GM23338 (cell line): ENCODE measurements at regions not wholly inside any gene's neighbourhood (a gene's known extent, or its start where the extent isn't known, plus 50 kb on each side); places are given as distances from the start of the nearest gene placed in this dataset.

Source experiments
- ATAC-seq: fragments of 200-7000 bp; cut with Tn5 transposase; 3 replicates; pipeline ENCODE4 v1.9.1; 2020
- DNase-seq: peaks from one replicate; pipeline ENCODE4 v3.0.0-alpha.2; 2015; ENCODE audit warnings: low spot score
- H2AFZ ChIP-seq: fragments of 200-600 bp; sonication (generic); 2 replicates; pipeline ENCODE4 v1.8.0; 2016; ENCODE audit warnings: antibody characterized with exemption, mild to moderate bottlenecking, moderate library complexity
- H3F3A ChIP-seq: fragments of 200-600 bp; sonication (generic); replicated peaks from 2 replicates; pipeline ENCODE4 v1.8.0; 2017; ENCODE audit warnings: antibody characterized with exemption, mixed run types, low read depth
- H3K27ac ChIP-seq: fragments of 200-600 bp; sonication (generic); 2 replicates; pipeline ENCODE4 v1.6.1; 2016; ENCODE audit warnings: low read depth
- H3K27me3 ChIP-seq: fragments of 200-600 bp; sonication (generic); 2 replicates; pipeline ENCODE4 v1.8.0; 2016; ENCODE audit warnings: mild to moderate bottlenecking, mixed run types, moderate library complexity; ENCODE audit not compliant: insufficient read depth
- H3K36me3 ChIP-seq: fragments of 200-600 bp; sonication (generic); 2 replicates; pipeline ENCODE4 v1.8.0; 2016; ENCODE audit warnings: mild to moderate bottlenecking; ENCODE audit not compliant: insufficient read depth
- H3K4me1 ChIP-seq: fragments of 200-600 bp; sonication (generic); 2 replicates; pipeline ENCODE4 v1.8.0; 2016; ENCODE audit warnings: mild to moderate bottlenecking, moderate library complexity; ENCODE audit not compliant: insufficient read depth
- H3K4me2 ChIP-seq: fragments of 200-600 bp; sonication (generic); 2 replicates; pipeline ENCODE4 v1.7.1; 2017; ENCODE audit warnings: mixed run types
- H3K4me3 ChIP-seq: fragments of 200-600 bp; sonication (generic); 2 replicates; pipeline ENCODE4 v1.6.1; 2016; ENCODE audit warnings: mixed run types
- H3K79me2 ChIP-seq: fragments of 200-600 bp; sonication (generic); replicated peaks from 2 replicates; pipeline ENCODE4 v1.8.0; 2017; ENCODE audit warnings: mild to moderate bottlenecking; ENCODE audit not compliant: insufficient read depth
- H3K9me2 ChIP-seq: fragments of 200-600 bp; sonication (generic); 2 replicates; pipeline ENCODE4 v1.8.0; 2017; ENCODE audit not compliant: insufficient read depth
- H4K20me1 ChIP-seq: fragments of 200-600 bp; sonication (generic); replicated peaks from 2 replicates; pipeline ENCODE4 v1.8.0; 2017; ENCODE audit warnings: mild to moderate bottlenecking; ENCODE audit not compliant: insufficient read depth
- H3K27ac Mint-ChIP-seq: 2 replicates; pipeline ENCODE4 v1.8.0; 2020; ENCODE audit warnings: inconsistent platforms, mild to moderate bottlenecking, moderate library complexity, mixed read lengths
- H3K27me3 Mint-ChIP-seq: 3 replicates; pipeline ENCODE4 v1.8.0; 2022; ENCODE audit warnings: low read depth, mild to moderate bottlenecking, moderate library complexity, mixed read lengths, inconsistent platforms; ENCODE audit not compliant: insufficient read depth, poor library complexity
- H3K36me3 Mint-ChIP-seq: 3 replicates; pipeline ENCODE4 v1.8.0; 2021; ENCODE audit warnings: low read depth, mild to moderate bottlenecking, inconsistent platforms, moderate library complexity, mixed read lengths
- H3K4me1 Mint-ChIP-seq: 3 replicates; pipeline ENCODE4 v1.8.0; 2020; ENCODE audit warnings: mild to moderate bottlenecking, inconsistent platforms, mixed read lengths
- H3K4me3 Mint-ChIP-seq: 3 replicates; pipeline ENCODE4 v1.8.0; 2021; ENCODE audit warnings: moderate library complexity, mild to moderate bottlenecking, inconsistent platforms, mixed read lengths
- H3K9me3 Mint-ChIP-seq: 3 replicates; pipeline ENCODE4 v1.8.0; 2020; ENCODE audit warnings: moderate library complexity, mild to moderate bottlenecking, inconsistent platforms, mixed read lengths
- CTCF ChIP-seq, 2 experiments: fragments of 200-600 bp in 1 of 2; sonication (generic) in 1 of 2; conservative IDR thresholded peaks; 2 replicates each; pipeline versions ENCODE4 v1.5.1 to v1.6.1; 2016 to 2017; ENCODE audit warnings: antibody characterized with exemption in 2 of 2, low read depth in 2 of 2, mild to moderate bottlenecking in 2 of 2, moderate library complexity in 1 of 2
- EZH2 ChIP-seq: fragments of 200-600 bp; sonication (generic); IDR thresholded peaks from one replicate; pipeline ENCODE4 v1.8.0; 2017; ENCODE audit warnings: antibody characterized with exemption, mild to moderate bottlenecking, low read depth; ENCODE audit not compliant: unreplicated experiment
- EZH2phosphoT487 ChIP-seq: fragments of 200-600 bp; sonication (generic); IDR thresholded peaks from one replicate; pipeline ENCODE4 v1.8.1; 2018; ENCODE audit warnings: antibody characterized with exemption; ENCODE audit not compliant: unreplicated experiment
- JUNB ChIP-seq: IDR thresholded peaks from one replicate; pipeline ENCODE4 v1.6.1; 2016; ENCODE audit warnings: antibody characterized with exemption; ENCODE audit not compliant: unreplicated experiment
- NANOG ChIP-seq: IDR thresholded peaks from 2 replicates; pipeline ENCODE4 v1.6.1; 2016; ENCODE audit warnings: antibody characterized with exemption, borderline replicate concordance
- REST ChIP-seq: IDR thresholded peaks from one replicate; pipeline ENCODE4 v1.6.1; 2018; ENCODE audit warnings: antibody characterized with exemption; ENCODE audit not compliant: unreplicated experiment
- ZNF114 ChIP-seq: fragments of 250-450 bp; sonication (Bioruptor Pico); IDR thresholded peaks from 2 replicates; pipeline ENCODE4 v1.5.0; 2020; ENCODE audit warnings: mild to moderate bottlenecking, moderate library complexity
- ZNF462 ChIP-seq: fragments of 250-450 bp; sonication (Bioruptor Pico); IDR thresholded peaks from 2 replicates; pipeline ENCODE4 v1.5.0; 2020; ENCODE audit warnings: mild to moderate bottlenecking, moderate library complexity

GRCh38 chr10:33817605-33818004, 483.1 kb upstream of the NRP1 start:
- H3F3A ChIP-seq: no peaks in the 10 kb centered on the region
- Mint-ChIP-seq H3K9me3 (peaks cover 15% of the 10 kb centered on the region), H3K4me1 (peaks cover 10% of the 10 kb centered on the region; the same call in 2 of the 3 replicates), H3K27me3 (peaks cover 5% of the 10 kb centered on the region), H3K4me3 (no peak overlapping the region), H3K27ac (no peak overlapping the region), H3K36me3 (peaks cover 13% of the 10 kb centered on the region; the same call in 2 of the 3 replicates)
- no peak overlapping the region for H3K4me3 ChIP-seq
- no peak overlapping the region for H3K4me2 ChIP-seq
- H4K20me1 ChIP-seq: no peaks in the 10 kb centered on the region
- H3K79me2 ChIP-seq: no peaks in the 10 kb centered on the region
- no peak overlapping the region for H2AFZ ChIP-seq
- peaks cover 12% of the 10 kb centered on the region; the same call in 1 of the 2 replicates for H3K9me2 ChIP-seq
- H3K27ac ChIP-seq: no peak overlapping the region
- no peak for ATAC-seq
- H3K27me3 ChIP-seq: no peaks in the 10 kb centered on the region
- TF ChIP-seq CTCF (conservative IDR thresholded peaks at IDR 0.05; ENCODE audit: low read depth in 2 of 2) (no peak), EZH2phosphoT487 (no peak), ZNF462 (CRISPR knock-in tag) (no peak), REST (no peak), JUNB (no peak), NANOG (no peak), ZNF114 (CRISPR knock-in tag) (no peak), EZH2 (no peak)
- H3K4me1 ChIP-seq: peaks cover 8% of the 10 kb centered on the region; the same call in 1 of the 2 replicates
- no peak for DNase-seq
- H3K36me3 ChIP-seq: no peaks in the 10 kb centered on the region
